Adrenal gland (tissue), 5 donors: ENCODE measurements at regions not wholly inside any gene's neighbourhood (a gene's known extent, or its start where the extent isn't known, plus 50 kb on each side); places are given as distances from the start of the nearest gene placed in this dataset.

ENCODE experiments used
- POLR2A ChIP-seq, 2 donors: fragments of 450-650 bp; IDR thresholded peaks; one replicate each; pipeline ENCODE4 v1.6.1; 2017; ENCODE audit warnings: antibody characterized with exemption in 2 of 2, mild to moderate bottlenecking in 2 of 2, moderate library complexity in 1 of 2
- TF ChIP-seq, protein P1 (sequence below), 6 experiments: fragments of 450-650 bp in 4 of 6; fragments of 200-600 bp in 2 of 6; sonication (generic) in 1 of 6; IDR thresholded peaks; 1 replicate in 5 of 6; 2 replicates in 1 of 6; pipeline versions ENCODE4 v1.5.1 to v1.8.0; 2016 to 2021; ENCODE audit warnings: antibody characterized with exemption in 6 of 6, mild to moderate bottlenecking in 2 of 6, moderate library complexity in 1 of 6
- donor health status: DM: no; HTN: no; CAD: no.

DNA sequence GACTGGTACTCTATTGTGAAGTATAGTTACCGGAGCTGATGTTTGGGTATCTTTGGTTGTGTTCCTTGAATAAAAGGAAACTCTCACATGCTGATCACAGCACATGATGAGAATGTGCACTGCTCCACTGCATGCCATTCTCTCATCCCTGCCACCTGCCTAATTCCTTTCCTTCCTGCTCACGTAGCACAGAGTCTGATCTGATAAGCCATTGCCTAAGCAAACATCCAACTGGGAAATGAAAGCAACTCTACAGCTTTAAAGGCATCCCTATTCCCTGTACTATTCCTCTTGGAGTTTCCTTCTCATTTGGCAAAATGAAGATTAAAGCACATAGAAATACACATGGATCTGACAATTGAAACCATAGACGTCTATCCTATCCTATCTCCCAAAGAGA lies 359.8 kb downstream of the C3orf38 start:
- no peak for TF ChIP-seq POLR2A (IDR thresholded peaks at IDR 0.05)
- TF ChIP-seq, protein P1, sequence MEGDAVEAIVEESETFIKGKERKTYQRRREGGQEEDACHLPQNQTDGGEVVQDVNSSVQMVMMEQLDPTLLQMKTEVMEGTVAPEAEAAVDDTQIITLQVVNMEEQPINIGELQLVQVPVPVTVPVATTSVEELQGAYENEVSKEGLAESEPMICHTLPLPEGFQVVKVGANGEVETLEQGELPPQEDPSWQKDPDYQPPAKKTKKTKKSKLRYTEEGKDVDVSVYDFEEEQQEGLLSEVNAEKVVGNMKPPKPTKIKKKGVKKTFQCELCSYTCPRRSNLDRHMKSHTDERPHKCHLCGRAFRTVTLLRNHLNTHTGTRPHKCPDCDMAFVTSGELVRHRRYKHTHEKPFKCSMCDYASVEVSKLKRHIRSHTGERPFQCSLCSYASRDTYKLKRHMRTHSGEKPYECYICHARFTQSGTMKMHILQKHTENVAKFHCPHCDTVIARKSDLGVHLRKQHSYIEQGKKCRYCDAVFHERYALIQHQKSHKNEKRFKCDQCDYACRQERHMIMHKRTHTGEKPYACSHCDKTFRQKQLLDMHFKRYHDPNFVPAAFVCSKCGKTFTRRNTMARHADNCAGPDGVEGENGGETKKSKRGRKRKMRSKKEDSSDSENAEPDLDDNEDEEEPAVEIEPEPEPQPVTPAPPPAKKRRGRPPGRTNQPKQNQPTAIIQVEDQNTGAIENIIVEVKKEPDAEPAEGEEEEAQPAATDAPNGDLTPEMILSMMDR (IDR thresholded peaks at IDR 0.05): no peak
